HCT116 (cell line): ENCODE measurements at regions not wholly inside any gene's neighbourhood (a gene's known extent, or its start where the extent isn't known, plus 50 kb on each side); places are given as distances from the start of the nearest gene placed in this dataset.
"Not testable (repeated sequence)": the region's sequence is repeated elsewhere in the genome, so short reads cannot be mapped to it uniquely, and the experiment has no call there.

ENCODE experiments used
- ATAC-seq: fragments of 200-7000 bp; cut with Tn5 transposase; 2 replicates; pipeline ENCODE4 v1.9.1; 2020; ENCODE audit warnings: mild to moderate bottlenecking, moderate library complexity
- BruUV-seq: library from RNA; stranded (reverse); fragments of 400-500 nt; replicated peaks from 2 replicates; lab custom pipeline; 2021; lab: Mats Ljungman, UMichigan
- CTCF ChIA-PET: fragments of 300-600 bp; sonication (Branson Sonifier 250); formaldehyde crosslinking; loops from one replicate; lab custom pipeline; 2021; ENCODE audit warnings: antibody characterized with exemption; lab: Charles Lee
- POLR2A ChIA-PET: fragments of 300-600, 350-600 bp; sonication (Branson Sonifier 250); formaldehyde crosslinking; loops from one replicate; lab custom pipeline; 2021; ENCODE audit warnings: antibody characterized with exemption; lab: Charles Lee
- RAD21 ChIA-PET, 2 experiments: fragments of 300-600 bp; sonication (Branson Sonifier 250); formaldehyde crosslinking; loops; one replicate each; lab custom pipeline; 2023; ENCODE audit warnings: low total read pairs in 2 of 2; ENCODE audit not compliant: uncharacterized antibody in 2 of 2, unreplicated experiment in 2 of 2, low non-redundant PET in 1 of 2; lab: Charles Lee
- DNase-seq: peaks from one replicate; pipeline ENCODE4 v3.0.0-alpha.2; 2010; ENCODE audit warnings: low read depth, low spot score
- H2AFZ ChIP-seq: fragments of 200-600 bp; shearing (Covaris generic), sonication (generic); 2 replicates; pipeline ENCODE4 v1.6.1; 2017; ENCODE audit warnings: low read depth, mixed run types, mixed read lengths, antibody characterized with exemption, low read length; ENCODE audit not compliant: poor library complexity, severe bottlenecking
- H3K27ac ChIP-seq: 2 replicates; pipeline ENCODE4 v1.5.1; 2012; ENCODE audit warnings: low read depth, low read length
- H3K27me3 ChIP-seq: fragments of 200-600 bp; sonication (generic); 2 replicates; pipeline ENCODE4 v1.6.1; 2016; ENCODE audit warnings: mixed run types, low read length, mixed read lengths; ENCODE audit not compliant: insufficient read depth
- H3K36me3 ChIP-seq, 2 experiments: fragments of 200-500 bp in 1 of 2; fragments of 200-600 bp in 1 of 2; sonication (Bioruptor generic) in 1 of 2; sonication (generic) in 1 of 2; 2 replicates each; pipeline versions ENCODE4 v1.5.1 to v1.6.1; 2014 to 2016; ENCODE audit warnings: low read length in 2 of 2, inconsistent platforms in 1 of 2, mixed read lengths in 1 of 2, mixed run types in 1 of 2; ENCODE audit not compliant: insufficient read depth in 2 of 2, control insufficient read depth in 1 of 2
- H3K4me1 ChIP-seq, 2 experiments: fragments of 200-600 bp in 1 of 2; sonication (generic) in 1 of 2; 2 replicates each; pipeline versions ENCODE4 v1.5.1 to v1.6.1; 2012 to 2017; ENCODE audit warnings: low read length in 2 of 2, inconsistent platforms in 1 of 2, mild to moderate bottlenecking in 1 of 2, mixed read lengths in 1 of 2, mixed run types in 1 of 2, moderate library complexity in 1 of 2; ENCODE audit not compliant: insufficient read depth in 2 of 2, control insufficient read depth in 1 of 2
- H3K4me2 ChIP-seq: fragments of 200-600 bp; sonication (generic); 2 replicates; pipeline ENCODE4 v1.6.1; 2017; ENCODE audit warnings: mixed run types, low read length, mixed read lengths
- H3K4me3 ChIP-seq, 2 experiments: fragments of 200-600 bp in 1 of 2; sonication (generic) in 1 of 2; replicated peaks in 1 of 2; 2 replicates each; pipeline ENCODE4 v1.5.1; 2011 to 2016; ENCODE audit warnings: low read length in 2 of 2, control low read depth in 1 of 2, low read depth in 1 of 2, mild to moderate bottlenecking in 1 of 2, mixed read lengths in 1 of 2, mixed run types in 1 of 2
- H3K79me2 ChIP-seq: fragments of 200-600 bp; sonication (generic); 2 replicates; pipeline ENCODE4 v1.6.1; 2017; ENCODE audit warnings: mild to moderate bottlenecking, mixed run types, low read length, moderate library complexity, mixed read lengths; ENCODE audit not compliant: insufficient read depth
- H3K9ac ChIP-seq: fragments of 200-600 bp; sonication (generic); 2 replicates; pipeline ENCODE4 v1.6.1; 2016; ENCODE audit warnings: low read length, mixed read lengths
- H3K9me2 ChIP-seq: fragments of 200-600 bp; sonication (generic), shearing (Covaris generic); 2 replicates; pipeline ENCODE4 v1.6.1; 2017; ENCODE audit warnings: mixed run types, mild to moderate bottlenecking, moderate library complexity; ENCODE audit not compliant: insufficient read depth
- H3K9me3 ChIP-seq, 2 experiments: fragments of 200-500 bp in 1 of 2; fragments of 200-600 bp in 1 of 2; sonication (Bioruptor generic) in 1 of 2; sonication (generic) in 1 of 2; 2 replicates each; pipeline ENCODE4 v1.6.1; 2014 to 2017; ENCODE audit warnings: low read length in 2 of 2, mixed read lengths in 2 of 2, inconsistent platforms in 1 of 2, low read depth in 1 of 2, mild to moderate bottlenecking in 1 of 2, mixed run types in 1 of 2, moderate library complexity in 1 of 2; ENCODE audit not compliant: control insufficient read depth in 1 of 2, insufficient read depth in 1 of 2
- H4K20me1 ChIP-seq: fragments of 200-600 bp; sonication (generic), shearing (Covaris generic); 2 replicates; pipeline ENCODE4 v1.6.1; 2017; ENCODE audit warnings: mixed run types, mild to moderate bottlenecking, moderate library complexity; ENCODE audit not compliant: insufficient read depth
- CEBPB ChIP-seq: IDR thresholded peaks from 2 replicates; pipeline ENCODE4 v1.6.1; 2012; ENCODE audit warnings: low read depth
- CTCF ChIP-seq, 3 experiments: fragments of 200-600 bp in 1 of 3; sonication (generic) in 1 of 3; IDR thresholded peaks in 2 of 3; conservative IDR thresholded peaks in 1 of 3; 2 replicates each; pipeline ENCODE4 v1.5.1; 2012 to 2017; ENCODE audit warnings: low read depth in 2 of 3, low read length in 2 of 3, antibody characterized with exemption in 1 of 3, borderline replicate concordance in 1 of 3, control low read depth in 1 of 3, mild to moderate bottlenecking in 1 of 3, mixed read lengths in 1 of 3, mixed run types in 1 of 3, moderate library complexity in 1 of 3; ENCODE audit not compliant: insufficient read depth in 1 of 3
- ELF1 ChIP-seq: IDR thresholded peaks from 2 replicates; pipeline ENCODE4 v1.6.1; 2012; ENCODE audit warnings: low read depth, borderline replicate concordance
- EZH2phosphoT487 ChIP-seq: fragments of 200-600 bp; IDR thresholded peaks from 2 replicates; pipeline ENCODE4 v1.6.1; 2018; ENCODE audit warnings: antibody characterized with exemption, borderline replicate concordance
- JUND ChIP-seq: IDR thresholded peaks from 2 replicates; pipeline ENCODE4 v1.6.1; 2012
- POLR2A ChIP-seq: IDR thresholded peaks from 2 replicates; pipeline ENCODE4 v1.7.0; 2011; ENCODE audit warnings: borderline replicate concordance; ENCODE audit not compliant: insufficient read depth, insufficient read length; ENCODE audit errors: extremely low read depth
- RAD21 ChIP-seq: IDR thresholded peaks from 2 replicates; pipeline ENCODE4 v1.6.1; 2012; ENCODE audit warnings: low read depth, mild to moderate bottlenecking
- SIN3A ChIP-seq: IDR thresholded peaks from 2 replicates; pipeline ENCODE4 v1.6.1; 2012; ENCODE audit warnings: low read depth
- TCF7L2 ChIP-seq: IDR thresholded peaks from 2 replicates; pipeline ENCODE4 v1.7.0; 2011; ENCODE audit warnings: borderline replicate concordance, inconsistent platforms; ENCODE audit not compliant: insufficient read depth, insufficient read length; ENCODE audit errors: extremely low read depth
- YY1 ChIP-seq: IDR thresholded peaks from 2 replicates; pipeline ENCODE4 v1.6.1; 2011; ENCODE audit warnings: low read length, low read depth, moderate library complexity, mild to moderate bottlenecking; ENCODE audit not compliant: insufficient replicate concordance; ENCODE audit errors: extremely low read depth
- ZBTB33 ChIP-seq: IDR thresholded peaks from 2 replicates; pipeline ENCODE4 v1.6.1; 2011; ENCODE audit warnings: mild to moderate bottlenecking, low read length, moderate library complexity; ENCODE audit not compliant: insufficient replicate concordance; ENCODE audit errors: extremely low read depth
- intact Hi-C: fragments of 100-400 bp; cut with micrococcal nuclease; formaldehyde crosslinking; loops from 2 replicates; pipeline ENCODE4 v1.10.0; 2022
- TF ChIP-seq, protein P1 (sequence below): IDR thresholded peaks from 2 replicates; pipeline ENCODE4 v1.6.1; 2012; ENCODE audit warnings: low read depth

GRCh38 chr4:28109801-28110200, 1249.2 kb downstream of the STIM2 start:
- BruUV-seq: no TSS peak
- intact Hi-C loops: no loop called here
- Histone ChIP-seq H3K4me3 (no peak overlapping the region), H3K36me3 (no peaks in the 10 kb centered on the region), H3K9me3 (no peaks in the 10 kb centered on the region), H3K4me1 (no peaks in the 10 kb centered on the region), H3K4me2 (no peak overlapping the region), H3K79me2 (no peaks in the 10 kb centered on the region), H3K27me3 (no peaks in the 10 kb centered on the region), H3K9me2 (no peaks in the 10 kb centered on the region), H3K9ac (no peak overlapping the region), H3K27ac (no peak overlapping the region), H2AFZ (no peak overlapping the region), H4K20me1 (no peaks in the 10 kb centered on the region)
- ATAC-seq (no peak), DNase-seq (no peak)
- ChIA-PET CTCF (no interaction called here), RAD21 (no interaction called here), POLR2A (no interaction called here)
- TF ChIP-seq EZH2phosphoT487: no peak
- no peak for TF ChIP-seq SIN3A
- TF ChIP-seq CEBPB: no peak
- no peak for TF ChIP-seq CTCF (IDR thresholded peaks at IDR 0.05 in 2 of 3, conservative IDR thresholded peaks at IDR 0.05 in 1 of 3; ENCODE audit: borderline replicate concordance in 1 of 3, insufficient read depth in 1 of 3, low read depth in 2 of 3, low read length in 2 of 3)
- no peak for TF ChIP-seq POLR2A
- TF ChIP-seq ELF1: no peak
- TF ChIP-seq, protein P1, sequence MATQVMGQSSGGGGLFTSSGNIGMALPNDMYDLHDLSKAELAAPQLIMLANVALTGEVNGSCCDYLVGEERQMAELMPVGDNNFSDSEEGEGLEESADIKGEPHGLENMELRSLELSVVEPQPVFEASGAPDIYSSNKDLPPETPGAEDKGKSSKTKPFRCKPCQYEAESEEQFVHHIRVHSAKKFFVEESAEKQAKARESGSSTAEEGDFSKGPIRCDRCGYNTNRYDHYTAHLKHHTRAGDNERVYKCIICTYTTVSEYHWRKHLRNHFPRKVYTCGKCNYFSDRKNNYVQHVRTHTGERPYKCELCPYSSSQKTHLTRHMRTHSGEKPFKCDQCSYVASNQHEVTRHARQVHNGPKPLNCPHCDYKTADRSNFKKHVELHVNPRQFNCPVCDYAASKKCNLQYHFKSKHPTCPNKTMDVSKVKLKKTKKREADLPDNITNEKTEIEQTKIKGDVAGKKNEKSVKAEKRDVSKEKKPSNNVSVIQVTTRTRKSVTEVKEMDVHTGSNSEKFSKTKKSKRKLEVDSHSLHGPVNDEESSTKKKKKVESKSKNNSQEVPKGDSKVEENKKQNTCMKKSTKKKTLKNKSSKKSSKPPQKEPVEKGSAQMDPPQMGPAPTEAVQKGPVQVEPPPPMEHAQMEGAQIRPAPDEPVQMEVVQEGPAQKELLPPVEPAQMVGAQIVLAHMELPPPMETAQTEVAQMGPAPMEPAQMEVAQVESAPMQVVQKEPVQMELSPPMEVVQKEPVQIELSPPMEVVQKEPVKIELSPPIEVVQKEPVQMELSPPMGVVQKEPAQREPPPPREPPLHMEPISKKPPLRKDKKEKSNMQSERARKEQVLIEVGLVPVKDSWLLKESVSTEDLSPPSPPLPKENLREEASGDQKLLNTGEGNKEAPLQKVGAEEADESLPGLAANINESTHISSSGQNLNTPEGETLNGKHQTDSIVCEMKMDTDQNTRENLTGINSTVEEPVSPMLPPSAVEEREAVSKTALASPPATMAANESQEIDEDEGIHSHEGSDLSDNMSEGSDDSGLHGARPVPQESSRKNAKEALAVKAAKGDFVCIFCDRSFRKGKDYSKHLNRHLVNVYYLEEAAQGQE: no peak
- TF ChIP-seq YY1: no peak
- no peak for TF ChIP-seq TCF7L2
- TF ChIP-seq RAD21: no peak
- no peak for TF ChIP-seq JUND
- no peak for TF ChIP-seq ZBTB33

DNA sequence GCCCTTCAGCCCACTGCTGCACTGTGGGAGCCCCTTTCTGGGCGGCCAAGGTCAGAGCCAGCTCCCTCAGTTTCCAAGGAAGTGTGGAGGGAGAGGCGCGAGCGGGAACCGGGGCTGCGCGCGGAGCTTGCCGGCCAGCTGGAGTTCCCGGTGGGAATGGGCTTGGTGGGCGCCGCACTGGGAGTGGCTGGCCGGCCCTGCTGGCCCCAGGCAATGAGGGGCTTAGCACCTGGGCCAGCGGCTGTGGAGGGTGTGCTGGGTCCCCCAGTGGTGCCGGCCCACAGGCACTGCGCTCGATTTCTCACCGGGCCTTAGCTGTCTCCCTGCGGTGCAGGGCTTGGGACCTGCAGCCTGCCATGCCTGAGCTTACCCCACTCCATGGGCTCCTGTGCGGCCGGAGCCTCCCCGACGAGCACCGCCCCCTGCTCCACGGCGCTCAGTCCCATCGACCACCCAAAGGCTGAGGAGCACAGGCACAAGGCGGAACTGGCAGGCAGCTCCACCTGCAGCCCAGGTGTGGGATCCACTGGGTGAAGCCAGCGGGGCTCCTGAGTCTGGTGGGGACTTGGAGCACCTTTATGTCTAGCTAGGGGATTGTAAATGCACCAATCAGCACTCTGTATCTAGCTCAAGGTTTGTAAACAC, 1252.2 kb downstream of the STIM2 start:
- H3K4me1 ChIP-seq, H4K20me1 ChIP-seq, H3K79me2 ChIP-seq, H3K27ac ChIP-seq, POLR2A ChIA-PET, intact Hi-C loops, H3K36me3 ChIP-seq, BruUV-seq, RAD21 ChIA-PET, H3K9ac ChIP-seq, ATAC-seq, H3K27me3 ChIP-seq, CTCF ChIA-PET, DNase-seq, H3K4me3 ChIP-seq, H3K9me3 ChIP-seq, H3K9me2 ChIP-seq, H2AFZ ChIP-seq, H3K4me2 ChIP-seq: not testable (repeated sequence)
